IgD-negative memory B cell (primary cell): ENCODE measurements at regions not wholly inside any gene's neighbourhood (a gene's known extent, or its start where the extent isn't known, plus 50 kb on each side); places are given as distances from the start of the nearest gene placed in this dataset.

Experiments used
- H3K27ac Mint-ChIP-seq, 3 donors: one replicate each; pipeline ENCODE4 v1.8.0; 2020 to 2022; ENCODE audit warnings: mild to moderate bottlenecking in 3 of 3, mixed read lengths in 3 of 3, moderate library complexity in 1 of 3
- H3K27me3 Mint-ChIP-seq: one replicate; pipeline ENCODE4 v1.8.0; 2021; ENCODE audit warnings: mixed read lengths
- H3K36me3 Mint-ChIP-seq: one replicate; pipeline ENCODE4 v1.8.0; 2020; ENCODE audit warnings: mild to moderate bottlenecking, mixed read lengths
- H3K4me1 Mint-ChIP-seq, 3 donors: one replicate each; pipeline ENCODE4 v1.8.0; 2020 to 2022; ENCODE audit warnings: mixed read lengths in 3 of 3, mild to moderate bottlenecking in 1 of 3
- H3K4me3 Mint-ChIP-seq, 4 donors: one replicate each; pipeline ENCODE4 v1.8.0; 2020 to 2022; ENCODE audit warnings: mild to moderate bottlenecking in 4 of 4, mixed read lengths in 4 of 4, moderate library complexity in 3 of 4
- H3K9me3 Mint-ChIP-seq, 3 donors: one replicate each; pipeline ENCODE4 v1.8.0; 2020 to 2021; ENCODE audit warnings: mixed read lengths in 3 of 3, mild to moderate bottlenecking in 1 of 3

DNA sequence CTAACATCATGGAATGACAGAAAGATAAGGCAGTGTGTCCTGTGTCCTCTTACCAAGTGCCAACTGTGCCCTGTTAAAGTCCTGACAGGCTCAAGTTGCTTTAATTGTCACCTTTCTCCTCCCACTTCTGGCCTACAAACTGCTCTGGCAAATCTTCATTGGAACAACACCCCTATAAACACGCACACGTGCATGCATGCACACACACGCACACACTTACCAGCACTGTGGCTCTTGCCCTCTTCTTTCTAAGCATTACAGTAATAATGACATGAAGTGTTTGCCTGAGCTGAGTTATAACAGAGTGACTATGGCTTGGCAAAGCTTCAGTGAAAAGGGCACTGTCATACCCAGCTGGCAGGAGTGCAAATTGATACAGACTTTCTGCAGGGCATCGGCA, 82.3 kb upstream of the SYT6 start:
- Mint-ChIP-seq H3K4me1 (peaks cover 0 to 2% (median 0%) of the 10 kb centered on the region in 3 donors), H3K27me3 (peaks cover 4% of the 10 kb centered on the region), H3K36me3 (peaks cover 3% of the 10 kb centered on the region), H3K4me3 (no peak overlapping the region), H3K9me3 (peaks cover 0 to 8% (median 3%) of the 10 kb centered on the region in 3 donors), H3K27ac (no peak overlapping the region)

DNA sequence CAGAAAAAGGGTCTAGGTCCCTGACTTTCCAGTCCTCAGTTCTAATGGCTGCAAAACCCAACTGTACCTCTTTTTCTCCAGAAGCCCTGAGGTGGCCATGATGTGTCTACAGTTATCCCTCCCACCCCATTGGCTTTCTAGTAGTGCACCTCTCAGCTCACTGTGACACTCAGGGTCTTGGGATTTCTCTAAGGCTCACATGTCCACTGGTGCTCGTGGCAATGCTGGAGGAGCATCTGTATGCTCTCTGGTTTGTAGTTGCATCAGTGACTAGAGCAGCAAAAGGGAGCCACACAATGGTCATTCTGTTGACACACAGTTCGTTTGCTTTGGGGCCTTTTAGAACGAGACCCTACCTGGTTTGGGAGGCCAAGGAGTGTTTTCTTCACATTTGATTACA, 81.6 kb upstream of the SYT6 start:
- Mint-ChIP-seq H3K36me3 (no peaks in the 10 kb centered on the region), H3K9me3 (peaks cover 0 to 1% (median 0%) of the 10 kb centered on the region in 3 donors), H3K27me3 (peaks cover 4% of the 10 kb centered on the region), H3K4me3 (no peak overlapping the region), H3K27ac (no peak overlapping the region), H3K4me1 (peaks cover 0 to 2% (median 0%) of the 10 kb centered on the region in 3 donors)

- no peaks in the 10 kb centered on the region for H3K36me3 Mint-ChIP-seq
- H3K27ac Mint-ChIP-seq = no peak overlapping the region
- no peak overlapping the region for H3K4me3 Mint-ChIP-seq
- no peaks in the 10 kb centered on the region for H3K9me3 Mint-ChIP-seq
- H3K27me3 Mint-ChIP-seq = peaks cover 4% of the 10 kb centered on the region
- H3K4me1 Mint-ChIP-seq = peaks cover 0 to 2% (median 0%) of the 10 kb centered on the region in 3 donors
These were observed 80.9 kb upstream of the SYT6 start for GRCh38 chr1:114234408-114235124.

- no peaks in the 10 kb centered on the region for H3K9me3 Mint-ChIP-seq
- no peak overlapping the region for H3K27ac Mint-ChIP-seq
- H3K36me3 Mint-ChIP-seq = peaks cover 2% of the 10 kb centered on the region
- peaks cover 0 to 2% (median 0%) of the 10 kb centered on the region in 3 donors for H3K4me1 Mint-ChIP-seq
- H3K4me3 Mint-ChIP-seq = no peak overlapping the region
- peaks cover 4% of the 10 kb centered on the region for H3K27me3 Mint-ChIP-seq
These were observed 79.0 kb upstream of the SYT6 start for GRCh38 chr1:114232691-114233090.

DNA sequence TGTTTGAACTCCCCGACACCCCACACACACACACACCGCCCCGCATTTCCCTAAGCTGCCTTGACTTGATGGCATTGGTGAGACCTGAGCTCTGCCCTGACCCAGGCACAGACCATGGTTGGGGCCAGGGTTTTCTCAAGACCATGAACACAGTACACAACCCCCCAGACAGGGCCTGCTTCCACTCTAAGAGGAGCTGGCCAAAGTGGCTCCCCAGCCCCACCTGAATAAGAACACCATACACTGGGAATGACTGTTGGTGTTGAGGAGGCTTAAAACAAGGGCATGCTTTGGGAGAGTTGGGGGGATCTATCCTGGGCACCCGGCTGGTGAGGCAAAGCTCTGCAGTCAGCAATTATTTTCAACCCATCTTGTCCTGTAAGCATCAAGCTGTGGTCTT, 77.6 kb upstream of the SYT6 start:
- Mint-ChIP-seq H3K27ac (no peak overlapping the region), H3K4me1 (no peaks in the 10 kb centered on the region), H3K4me3 (no peak overlapping the region), H3K36me3 (peaks cover 2% of the 10 kb centered on the region), H3K9me3 (no peaks in the 10 kb centered on the region), H3K27me3 (peaks cover 5% of the 10 kb centered on the region)

DNA sequence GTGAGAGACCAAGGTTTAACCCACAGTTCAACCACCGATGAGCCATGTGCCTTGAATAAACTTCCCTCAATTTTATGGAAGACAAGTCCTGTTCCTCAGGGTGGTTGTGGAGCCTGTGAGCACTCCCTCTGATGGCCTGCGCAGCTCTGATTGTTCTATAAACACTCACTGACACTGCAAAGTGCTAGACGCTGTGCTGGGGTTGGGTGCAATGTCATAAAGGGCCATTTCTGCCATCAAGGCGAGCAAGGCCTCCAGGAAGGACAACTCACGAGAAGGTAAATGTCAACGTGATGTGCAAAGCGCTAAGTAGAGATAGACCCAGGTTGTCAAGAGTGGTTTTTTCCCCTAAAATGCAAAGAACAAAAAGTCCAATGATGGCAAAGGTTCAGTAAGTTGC, 75.7 kb upstream of the SYT6 start:
- no peaks in the 10 kb centered on the region for H3K4me1 Mint-ChIP-seq
- no peak overlapping the region for H3K27ac Mint-ChIP-seq
- no peak overlapping the region for H3K4me3 Mint-ChIP-seq
- H3K27me3 Mint-ChIP-seq = peaks cover 3% of the 10 kb centered on the region
- H3K9me3 Mint-ChIP-seq = no peaks in the 10 kb centered on the region
- peaks cover 2% of the 10 kb centered on the region for H3K36me3 Mint-ChIP-seq

- H3K27me3 Mint-ChIP-seq = peaks cover 3% of the 10 kb centered on the region
- H3K36me3 Mint-ChIP-seq = peaks cover 2% of the 10 kb centered on the region
- H3K9me3 Mint-ChIP-seq = no peaks in the 10 kb centered on the region
- H3K4me1 Mint-ChIP-seq = no peaks in the 10 kb centered on the region
- H3K27ac Mint-ChIP-seq = no peak overlapping the region
- H3K4me3 Mint-ChIP-seq = no peak overlapping the region
These were observed 73.4 kb upstream of the SYT6 start for GRCh38 chr1:114227059-114227458.

- Mint-ChIP-seq H3K4me1 (no peaks in the 10 kb centered on the region), H3K36me3 (peaks cover 2% of the 10 kb centered on the region)
These were observed 70.7 kb upstream of the SYT6 start for GRCh38 chr1:114224196-114224907.

GRCh38 chr1:114222920-114223319, 69.3 kb upstream of the SYT6 start:
- no peak overlapping the region for H3K4me3 Mint-ChIP-seq
- no peaks in the 10 kb centered on the region for H3K9me3 Mint-ChIP-seq
- peaks cover 3% of the 10 kb centered on the region for H3K27me3 Mint-ChIP-seq
- H3K4me1 Mint-ChIP-seq = peaks cover 0 to 4% (median 0%) of the 10 kb centered on the region in 3 donors
- H3K36me3 Mint-ChIP-seq = peaks cover 2% of the 10 kb centered on the region
- H3K27ac Mint-ChIP-seq = no peak overlapping the region

More at GRCh38 chr1:114224196-114224907, 70.7 kb upstream of the SYT6 start:
- H3K27ac Mint-ChIP-seq = no peak overlapping the region
- H3K9me3 Mint-ChIP-seq = no peaks in the 10 kb centered on the region
- peaks cover 3% of the 10 kb centered on the region for H3K27me3 Mint-ChIP-seq
- H3K4me3 Mint-ChIP-seq = no peak overlapping the region

DNA sequence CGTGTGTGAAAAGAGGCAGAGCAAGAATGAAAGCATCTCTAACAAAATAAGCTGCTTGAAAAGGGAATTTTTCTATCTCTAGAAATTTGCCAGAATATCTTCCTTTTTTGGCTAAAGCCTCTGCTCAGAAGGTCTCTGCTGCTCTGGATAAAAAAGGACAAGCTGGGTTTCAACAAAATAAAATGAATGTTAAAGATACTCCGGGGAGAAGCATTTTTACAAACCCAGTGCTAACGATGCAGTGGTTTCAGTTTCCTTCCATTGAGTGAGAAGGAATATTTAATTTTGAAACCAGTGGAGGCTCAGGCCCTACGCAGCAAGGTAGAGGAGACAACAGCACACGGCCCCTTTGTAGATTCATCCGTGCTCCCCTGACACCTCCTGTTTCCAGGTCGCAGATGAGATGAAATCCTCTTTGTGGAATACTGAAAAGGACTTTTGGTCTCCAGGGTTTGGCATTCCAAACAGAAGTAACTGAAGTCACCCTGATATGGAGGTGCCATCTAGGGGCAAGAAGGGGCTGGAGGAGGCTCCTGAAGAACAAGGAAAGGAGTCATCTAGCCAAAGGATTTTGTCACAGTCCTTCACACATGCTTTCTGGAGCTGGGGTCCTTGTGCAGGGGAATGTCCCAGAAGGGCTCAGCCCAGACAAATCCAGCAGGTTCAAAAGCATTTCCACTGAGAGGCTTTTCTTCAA, 65.7 kb upstream of the SYT6 start:
- H3K4me1 Mint-ChIP-seq = peaks cover 0 to 4% (median 0%) of the 10 kb centered on the region in 3 donors
- no peaks in the 10 kb centered on the region for H3K27me3 Mint-ChIP-seq
- no peaks in the 10 kb centered on the region for H3K36me3 Mint-ChIP-seq
- no peak overlapping the region for H3K4me3 Mint-ChIP-seq
- H3K27ac Mint-ChIP-seq = no peak overlapping the region
- no peaks in the 10 kb centered on the region for H3K9me3 Mint-ChIP-seq

- Mint-ChIP-seq H3K36me3 (no peaks in the 10 kb centered on the region), H3K9me3 (no peaks in the 10 kb centered on the region), H3K27ac (no peak overlapping the region), H3K27me3 (no peaks in the 10 kb centered on the region), H3K4me1 (peaks cover 0 to 4% (median 0%) of the 10 kb centered on the region in 3 donors), H3K4me3 (no peak overlapping the region)
These were observed 64.9 kb upstream of the SYT6 start for GRCh38 chr1:114218361-114219171.

DNA sequence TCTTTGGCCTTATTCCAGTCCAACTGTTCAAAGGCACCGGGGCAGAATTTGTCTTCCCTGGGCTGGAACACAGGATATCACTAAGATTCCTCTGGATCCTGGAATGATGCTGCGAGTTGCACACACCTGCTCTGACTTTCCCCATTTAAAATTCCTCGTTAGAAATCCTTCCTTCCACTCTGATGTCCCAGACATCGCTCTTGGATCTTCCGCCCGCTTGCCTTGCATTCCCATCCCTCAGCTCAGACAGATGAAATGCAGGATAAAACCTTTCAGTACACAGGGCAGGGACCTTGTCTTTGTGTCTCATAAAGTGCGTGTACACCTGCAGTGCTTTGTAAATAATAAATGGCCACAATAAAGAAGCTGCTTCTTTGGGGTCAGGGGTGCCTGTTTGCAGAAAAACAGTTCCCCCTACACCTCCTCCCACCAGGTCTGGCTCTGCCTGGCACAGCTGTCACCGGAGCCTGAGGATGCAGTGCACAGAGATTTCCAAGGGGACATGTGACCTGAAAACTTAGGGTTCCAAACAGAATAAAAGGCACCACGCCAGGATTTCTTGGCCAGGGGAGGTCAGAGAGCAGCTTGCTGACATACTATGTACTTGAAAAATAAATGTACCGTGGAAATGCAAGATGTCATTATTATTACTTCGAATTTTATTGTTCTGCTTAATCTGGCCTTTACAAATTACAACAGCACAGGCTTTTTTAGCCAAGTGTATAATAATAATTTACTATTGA, 62.9 kb upstream of the SYT6 start:
- Mint-ChIP-seq H3K27ac (no peak overlapping the region), H3K4me1 (peaks cover 0 to 4% (median 0%) of the 10 kb centered on the region in 3 donors), H3K9me3 (no peaks in the 10 kb centered on the region), H3K4me3 (no peak overlapping the region), H3K27me3 (peaks cover 6% of the 10 kb centered on the region), H3K36me3 (no peaks in the 10 kb centered on the region)

- no peaks in the 10 kb centered on the region for H3K36me3 Mint-ChIP-seq
- H3K9me3 Mint-ChIP-seq = no peaks in the 10 kb centered on the region
- H3K4me1 Mint-ChIP-seq = peaks cover 0 to 4% (median 0%) of the 10 kb centered on the region in 3 donors
- H3K27me3 Mint-ChIP-seq = peaks cover 6% of the 10 kb centered on the region
- H3K27ac Mint-ChIP-seq = no peak overlapping the region
- no peak overlapping the region for H3K4me3 Mint-ChIP-seq
These were observed 61.8 kb upstream of the SYT6 start for GRCh38 chr1:114215436-114215835.

- H3K36me3 Mint-ChIP-seq = no peaks in the 10 kb centered on the region
- peaks cover 0 to 4% (median 0%) of the 10 kb centered on the region in 3 donors for H3K4me1 Mint-ChIP-seq
- H3K4me3 Mint-ChIP-seq = no peak overlapping the region
- H3K27ac Mint-ChIP-seq = no peak overlapping the region
- H3K9me3 Mint-ChIP-seq = no peaks in the 10 kb centered on the region
- peaks cover 9% of the 10 kb centered on the region for H3K27me3 Mint-ChIP-seq
These were observed 60.3 kb upstream of the SYT6 start for GRCh38 chr1:114214016-114214415.
